ENCODE measurements at regions not wholly inside any gene's neighbourhood (a gene's known extent, or its start where the extent isn't known, plus 50 kb on each side); places are given as distances from the start of the nearest gene placed in this dataset.

DNA sequence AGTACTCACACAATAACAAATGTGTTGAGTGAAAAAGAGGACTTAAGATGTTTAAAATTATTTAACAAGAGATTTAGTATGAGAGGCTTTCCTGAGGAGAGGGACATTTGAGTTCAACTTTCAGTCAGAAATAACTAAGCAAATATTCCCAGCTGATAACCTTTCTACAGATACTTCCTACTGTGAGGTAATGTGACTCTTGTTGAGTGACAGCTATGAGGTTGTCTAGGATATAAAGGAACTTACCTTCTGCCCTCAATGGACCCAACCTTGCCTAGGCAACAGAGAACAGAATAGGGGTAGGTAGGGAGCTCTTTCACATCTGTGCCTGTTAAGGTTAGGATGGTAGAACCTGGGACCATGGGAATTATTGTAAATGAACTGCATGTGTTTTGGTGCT, 54.7 kb downstream of the GLUD2 start:
- no peak for DNase-seq

DNA sequence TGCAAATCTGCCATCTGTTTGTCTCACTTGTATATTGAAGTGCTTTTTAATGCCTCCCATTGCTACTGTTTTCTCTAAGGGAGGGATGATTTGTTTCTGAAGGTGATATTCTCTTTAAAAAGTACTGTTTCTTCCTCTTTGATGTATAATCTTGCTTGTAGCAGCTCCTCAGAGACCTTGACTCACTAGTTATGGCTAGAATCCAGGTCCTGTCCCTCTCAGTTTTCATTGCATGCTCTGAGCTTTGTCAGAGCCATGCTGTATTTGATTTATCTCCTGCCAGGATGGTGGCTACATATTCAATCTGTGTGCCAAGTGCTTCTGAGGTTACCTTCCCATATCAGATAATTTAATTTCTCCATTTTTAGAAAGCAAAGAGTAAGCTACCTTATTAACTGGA, 56.0 kb downstream of the GLUD2 start:
- DNase-seq = no peak

DNA sequence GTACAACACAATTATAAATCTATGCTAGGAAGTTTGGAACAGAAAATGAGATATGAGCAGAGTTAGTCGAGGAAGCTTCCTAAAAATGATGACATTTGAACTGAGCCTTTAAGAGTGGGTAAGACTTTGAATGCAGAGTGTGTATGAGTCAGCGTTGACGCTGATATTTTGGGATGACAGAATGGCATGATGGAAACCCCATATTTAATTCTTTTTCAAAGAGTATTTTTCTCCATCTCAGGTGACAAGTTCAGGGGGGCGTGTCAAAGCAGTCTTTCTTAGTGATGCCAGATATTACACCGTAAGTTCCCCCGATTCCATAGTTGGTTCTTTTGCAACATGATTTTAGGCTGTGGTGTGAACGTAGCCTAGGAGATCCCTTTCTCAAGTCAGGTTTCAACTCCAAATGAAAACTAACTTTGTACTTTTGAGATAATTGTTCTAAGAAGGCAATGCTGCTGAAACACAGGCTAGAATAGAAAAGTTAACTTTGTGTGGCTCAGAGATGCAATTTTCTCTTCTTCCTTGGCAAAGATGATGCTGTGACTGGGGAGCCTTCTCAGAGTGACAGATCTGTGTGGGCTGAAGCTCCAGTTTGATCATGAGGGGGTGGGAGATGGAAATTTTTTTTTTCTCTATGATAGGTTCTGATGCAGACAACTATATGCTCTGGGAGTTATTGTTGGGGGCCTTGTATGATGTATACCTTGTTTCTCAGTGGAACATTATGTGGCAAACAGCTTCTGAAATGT, 59.2 kb downstream of the GLUD2 start:
- DNase-seq = no peak

DNA sequence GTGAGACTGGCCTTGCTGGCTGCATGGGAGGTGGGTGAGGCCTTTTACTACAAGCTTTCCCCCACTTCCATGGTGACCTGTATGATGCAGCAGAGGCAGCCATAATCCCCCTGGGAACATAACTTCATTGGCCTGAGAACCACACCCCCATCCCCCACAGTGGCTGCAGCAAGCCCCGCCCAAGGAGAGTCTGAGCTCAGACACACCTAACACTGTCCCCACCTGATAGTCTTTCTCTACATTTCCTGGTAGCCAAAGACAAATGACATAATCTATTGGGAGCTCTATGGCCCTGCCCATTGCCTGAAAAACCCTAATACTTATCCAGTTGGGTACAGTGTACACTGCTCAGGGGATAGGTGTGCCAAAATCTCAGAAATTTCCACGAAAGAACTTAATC, 62.6 kb downstream of the GLUD2 start:
- DNase-seq = no peak

DNA sequence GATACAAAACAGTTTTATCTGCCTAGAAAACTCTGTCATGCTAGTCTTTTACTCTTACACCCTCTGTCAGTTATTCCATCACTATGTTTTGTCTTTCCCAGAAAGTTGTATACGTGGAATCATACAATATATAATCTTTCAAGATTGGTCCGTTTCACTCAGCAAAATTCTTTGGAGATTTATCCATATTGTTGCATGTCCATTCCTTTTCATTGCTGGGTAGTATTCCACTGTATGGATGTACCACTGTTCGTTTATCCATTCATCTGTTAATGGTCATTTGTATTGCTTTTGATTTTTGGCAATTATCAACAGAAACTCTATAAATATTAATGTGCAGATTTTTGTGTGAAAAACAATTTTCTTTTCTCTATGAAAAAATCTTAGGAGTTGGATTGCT, 63.1 kb downstream of the GLUD2 start:
- no peak for DNase-seq

DNA sequence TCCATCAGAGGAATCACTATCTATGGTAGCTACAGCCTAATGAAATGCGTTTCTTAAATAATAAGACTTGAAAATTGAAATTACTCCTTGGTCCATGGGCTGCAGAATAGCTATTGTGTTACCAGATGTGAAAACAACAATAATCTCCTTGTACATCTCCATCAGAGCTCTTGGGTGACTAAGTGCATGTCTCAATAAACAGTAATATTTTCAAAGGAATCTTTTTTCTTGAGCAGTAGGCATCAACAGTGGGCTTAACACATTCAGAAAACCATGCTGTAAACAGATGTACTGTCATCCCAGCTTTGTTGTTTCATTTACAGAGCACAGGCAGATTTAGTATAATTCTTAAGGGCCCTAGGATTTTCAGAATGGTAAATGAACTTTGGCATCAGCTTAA, 67.3 kb downstream of the GLUD2 start:
- no peak for DNase-seq

DNA sequence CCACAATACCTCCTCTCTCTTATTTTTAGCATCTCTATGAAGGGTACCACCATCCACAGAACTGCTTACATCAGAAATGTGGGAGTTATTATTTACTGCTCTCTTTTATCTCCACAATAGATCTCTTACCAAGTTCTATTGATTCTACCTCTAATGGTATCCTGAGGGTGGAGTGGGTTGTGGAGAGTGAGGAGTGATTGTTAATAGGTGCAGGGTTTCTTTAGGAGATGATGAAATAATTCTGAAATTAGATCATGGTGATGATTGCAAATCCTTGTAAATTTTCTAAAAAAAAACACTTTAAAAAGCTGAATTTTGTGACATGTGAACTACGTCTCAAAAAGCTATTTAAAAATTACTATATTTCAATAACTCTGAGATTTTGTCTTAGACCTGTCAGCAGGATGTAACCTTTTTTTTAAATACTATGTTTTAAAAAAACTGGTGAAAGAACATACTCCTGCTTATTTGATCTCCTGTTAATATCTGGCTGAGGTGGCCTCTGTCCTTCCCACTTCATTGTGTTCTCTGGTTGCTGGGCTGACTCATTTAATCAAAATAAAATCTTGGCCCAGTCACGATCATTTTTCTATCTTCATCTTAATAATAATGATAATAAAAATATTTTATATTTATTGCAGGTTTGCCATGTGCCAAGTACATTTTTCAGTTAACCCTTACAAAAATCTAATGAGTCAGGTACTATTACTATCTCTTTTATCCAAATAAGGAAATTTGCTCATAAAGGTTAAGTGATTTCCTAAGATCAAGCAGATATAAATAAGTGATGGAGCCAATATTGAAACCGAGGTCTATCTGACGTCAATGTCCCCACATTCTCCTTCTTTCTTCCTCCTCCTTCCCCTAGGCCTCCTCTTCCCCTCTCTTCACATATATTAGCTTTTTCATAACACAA, 73.5 kb downstream of the GLUD2 start:
- DNase-seq = no peak

DNA sequence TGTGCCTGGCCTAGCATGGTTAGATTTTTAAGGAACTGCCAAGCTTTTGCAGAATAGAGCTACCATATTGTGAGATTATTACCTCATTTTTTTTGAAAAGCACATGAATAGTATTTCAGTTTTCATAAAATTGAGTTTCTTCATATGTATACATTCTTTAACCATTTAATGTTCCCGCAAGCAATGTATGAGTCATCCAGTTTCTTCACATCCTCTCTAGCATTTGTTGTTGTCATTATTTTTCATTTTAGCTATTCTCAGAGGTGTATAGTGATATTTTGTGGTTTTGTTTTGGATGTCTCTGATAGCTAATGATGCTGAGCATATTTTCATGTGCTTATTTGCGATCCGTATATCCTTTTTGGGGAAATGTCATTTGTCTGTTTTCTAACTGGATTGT, 74.9 kb downstream of the GLUD2 start:
- no peak for DNase-seq

DNA sequence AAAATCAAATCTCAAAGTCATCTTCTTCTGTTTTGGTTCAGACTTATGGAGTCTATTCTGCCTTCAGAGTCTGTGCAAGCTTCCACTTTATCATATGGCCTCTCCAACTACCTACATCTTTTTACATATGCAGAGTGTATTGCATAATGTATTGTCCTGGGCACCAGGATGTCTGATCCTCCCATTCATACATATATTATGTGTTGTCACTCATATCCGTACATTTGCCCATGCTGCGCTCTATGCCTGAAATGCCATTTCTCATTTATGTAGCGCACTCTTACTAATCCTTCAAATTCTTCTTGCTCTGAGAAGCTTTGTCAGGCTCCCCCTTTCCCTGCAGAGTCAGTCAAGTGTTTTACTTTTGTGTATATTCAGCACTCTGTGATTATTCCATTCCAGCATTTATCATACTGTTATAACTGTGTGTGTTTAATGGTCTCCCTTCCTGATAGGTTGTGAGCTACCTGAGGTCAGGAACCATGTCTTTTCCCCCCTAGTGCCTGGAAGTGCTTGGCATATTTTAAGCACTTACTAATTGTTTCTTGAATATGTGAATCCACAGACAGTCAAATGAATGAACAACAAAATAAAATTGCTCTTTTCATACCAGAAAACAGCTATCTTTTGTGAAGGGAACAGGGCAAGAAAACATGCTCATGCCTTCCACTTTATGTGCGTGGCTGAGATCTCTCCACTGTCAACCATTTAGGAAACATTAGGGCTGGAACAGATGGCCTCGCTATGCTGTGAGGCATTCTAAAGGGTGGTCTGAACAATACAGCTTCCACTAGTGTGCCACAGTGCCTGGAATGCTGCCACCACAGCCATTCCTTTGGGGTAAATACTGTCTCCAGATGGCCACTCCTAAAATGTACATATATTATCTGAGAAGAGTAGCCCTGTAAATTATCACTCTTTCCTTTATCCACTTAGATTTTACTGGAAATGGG, 81.8 kb downstream of the GLUD2 start:
- DNase-seq = no peak

DNA sequence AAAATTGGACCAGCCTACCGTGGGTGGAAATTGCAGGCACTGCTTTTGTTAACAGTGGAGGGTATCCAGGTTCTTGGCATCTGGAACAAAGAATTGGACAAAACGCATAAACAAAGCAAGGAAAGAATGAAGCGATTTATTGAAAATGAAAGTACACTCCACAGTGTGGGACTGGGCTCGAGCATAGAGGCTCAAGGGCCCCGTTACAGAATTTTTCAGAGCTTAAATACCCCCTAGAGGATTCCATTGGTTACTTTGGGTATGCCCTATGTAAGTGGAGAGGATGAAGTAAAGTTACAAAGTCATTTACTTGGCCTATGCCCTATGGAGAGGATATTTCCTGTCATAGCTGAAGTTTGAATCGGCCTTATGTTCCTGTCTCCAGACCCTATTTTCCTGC, 85.3 kb downstream of the GLUD2 start:
- DNase-seq = no peak

DNA sequence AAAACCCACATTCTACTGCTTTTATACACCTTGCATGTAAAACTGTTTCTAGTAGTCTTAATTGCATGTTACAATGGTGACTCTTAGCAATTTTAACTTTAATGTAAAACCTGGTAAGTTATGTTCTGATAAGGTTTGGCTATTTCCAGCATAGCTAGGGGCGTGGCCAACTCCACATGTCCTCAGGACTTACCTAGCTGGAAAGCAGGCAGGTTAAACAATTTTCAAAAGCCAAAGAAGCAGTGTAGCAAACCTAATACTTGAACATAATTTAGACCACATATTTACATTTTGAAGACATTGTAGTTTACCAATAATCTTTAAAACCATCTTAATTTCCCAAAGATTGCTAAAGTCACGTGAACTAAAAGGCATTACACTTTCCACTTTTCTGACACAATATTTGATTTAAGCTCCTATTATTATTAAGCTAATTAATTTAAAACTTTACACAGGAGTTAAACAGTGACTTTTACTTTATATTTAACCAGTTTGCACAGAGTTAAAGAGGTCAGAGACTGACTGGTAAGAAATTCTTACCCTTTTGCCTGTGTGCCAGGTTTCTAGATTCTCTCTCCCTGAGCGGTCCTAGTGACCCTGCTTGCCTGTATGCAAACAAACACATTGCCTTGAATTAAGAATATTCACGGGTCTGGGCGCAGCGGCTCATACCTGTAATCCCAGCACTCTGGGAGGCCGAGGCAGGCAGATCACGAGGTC, 88.2 kb downstream of the GLUD2 start:
- DNase-seq = no peak

DNA sequence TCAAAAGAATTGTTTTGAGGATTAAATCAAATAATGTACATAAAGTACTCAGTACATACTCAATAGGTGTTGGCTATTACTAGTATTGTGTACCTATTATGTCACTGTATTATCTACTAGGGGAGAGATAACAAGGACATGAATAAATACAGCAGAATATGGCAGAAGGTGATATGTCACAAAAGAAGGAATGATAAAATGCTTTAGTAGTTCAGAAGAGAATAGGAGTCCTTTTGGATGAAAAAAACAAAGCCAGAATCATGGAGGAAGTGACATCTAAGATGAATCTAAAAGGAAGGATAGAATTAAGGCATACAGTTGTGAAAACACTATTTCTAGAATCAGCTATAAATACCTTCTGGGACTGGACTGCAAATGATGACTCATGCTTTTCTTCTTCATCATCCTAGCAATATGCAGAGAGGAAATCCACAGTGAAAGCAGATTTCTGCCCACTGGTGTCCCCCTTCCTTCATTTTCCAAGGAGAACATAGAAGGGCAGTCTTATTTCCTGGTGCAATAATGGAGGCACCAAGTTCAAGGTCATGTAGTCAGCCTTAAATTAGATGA, 98.7 kb downstream of the GLUD2 start:
- no peak for DNase-seq

DNA sequence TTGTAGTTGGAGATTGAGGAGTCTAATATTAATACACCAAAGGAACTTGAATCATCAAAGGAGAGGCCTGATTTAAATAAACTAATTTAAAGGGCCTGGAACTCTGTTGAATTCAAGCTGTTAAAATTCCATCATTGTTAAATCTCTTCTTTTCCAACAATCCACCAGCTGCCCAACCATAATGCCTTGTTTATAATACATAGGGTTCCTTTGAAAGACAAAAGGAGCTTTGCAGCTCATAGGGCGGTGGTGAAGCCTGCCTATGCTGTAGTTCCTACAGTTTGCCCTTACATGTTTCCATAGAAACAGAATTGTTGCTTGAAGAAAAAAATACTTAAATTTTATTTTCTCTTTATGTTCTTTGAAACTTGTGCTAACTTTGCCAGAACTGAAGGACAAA, 102.8 kb downstream of the GLUD2 start:
- no peak for DNase-seq

DNA sequence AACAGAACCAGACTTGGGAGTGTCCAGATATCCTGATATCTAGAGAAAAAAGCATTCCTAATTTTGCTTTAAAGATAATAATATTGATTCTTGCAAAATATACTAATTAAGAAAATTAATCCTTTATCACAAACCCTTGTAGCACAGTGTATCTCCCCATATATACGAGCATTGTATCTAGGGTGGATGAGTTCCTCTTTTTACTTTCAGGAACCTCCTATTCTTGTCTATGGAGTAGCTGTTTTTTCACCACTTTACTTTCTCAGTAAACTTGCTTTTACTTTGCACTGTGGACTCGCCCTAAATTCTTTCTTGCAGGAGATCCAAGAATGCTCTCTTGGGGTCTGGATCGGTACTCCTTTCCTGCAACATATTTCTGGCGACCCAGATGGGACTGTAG, 103.9 kb downstream of the GLUD2 start:
- no peak for DNase-seq

DNA sequence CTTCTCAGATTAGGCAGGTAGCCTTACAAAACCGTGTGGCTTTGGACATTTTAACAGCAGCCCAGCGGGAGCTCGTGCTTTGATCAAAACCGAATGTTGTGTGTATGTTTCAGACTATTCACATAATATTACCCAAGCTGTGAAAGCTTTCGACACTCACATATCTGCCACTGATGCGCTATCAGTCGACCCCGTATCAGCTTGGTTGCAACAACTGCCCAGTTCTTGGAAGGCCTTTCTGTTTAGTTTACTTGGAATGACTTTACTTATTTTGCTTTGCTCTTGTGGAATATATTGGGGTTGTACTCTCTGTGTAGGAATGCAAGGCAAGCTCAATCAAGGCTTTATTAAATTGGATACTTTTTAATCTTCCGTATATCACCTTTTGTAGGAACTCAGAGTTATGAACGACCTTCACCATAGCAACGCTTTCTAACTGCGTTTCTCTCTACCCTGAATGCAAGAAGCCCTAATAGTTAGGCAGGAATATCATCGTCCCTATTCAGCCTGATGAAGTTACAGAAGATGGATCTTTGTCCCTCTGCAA, 107.5 kb downstream of the GLUD2 start:
- no peak for DNase-seq

DNA sequence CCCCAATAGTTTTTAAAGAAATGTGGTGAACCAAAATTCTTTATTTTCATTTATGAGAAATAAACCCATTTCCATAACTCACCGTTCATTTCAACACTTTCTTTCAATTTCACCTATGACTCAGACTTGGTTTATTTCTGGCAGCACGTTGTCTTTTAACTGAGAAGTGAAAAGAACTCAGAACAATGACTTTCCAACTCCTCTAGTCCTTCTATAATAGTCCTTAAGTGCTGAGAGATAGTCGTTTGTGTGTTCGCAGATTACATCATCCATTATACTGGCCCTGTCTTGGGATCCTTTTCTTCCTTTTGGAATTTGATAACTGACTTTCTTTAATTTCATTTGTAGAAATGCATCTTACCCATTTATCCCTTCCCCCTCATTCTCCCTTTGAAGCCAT, 113.6 kb downstream of the GLUD2 start:
- DNase-seq = no peak

DNA sequence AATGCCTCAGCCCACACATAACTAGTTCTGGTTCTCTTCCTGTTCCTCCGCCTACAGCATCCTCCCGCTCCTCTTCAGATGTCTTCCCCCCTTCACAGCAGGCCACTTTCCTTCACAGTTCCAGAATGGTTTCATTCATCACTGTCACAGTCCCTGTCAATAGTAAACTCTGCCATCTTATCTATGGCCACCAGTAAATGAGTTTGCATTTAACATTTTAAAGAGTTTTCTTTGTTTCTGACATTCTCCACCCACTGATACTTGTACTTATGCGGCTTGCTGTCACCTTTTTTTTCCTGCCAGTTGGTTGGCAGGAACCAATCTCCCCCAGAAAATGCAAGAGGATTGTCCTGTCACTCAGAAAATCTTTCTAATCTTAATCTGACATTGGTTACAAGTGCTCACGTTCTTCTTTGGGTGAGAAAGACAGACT, 114.1 kb downstream of the GLUD2 start:
- DNase-seq = no peak

DNA sequence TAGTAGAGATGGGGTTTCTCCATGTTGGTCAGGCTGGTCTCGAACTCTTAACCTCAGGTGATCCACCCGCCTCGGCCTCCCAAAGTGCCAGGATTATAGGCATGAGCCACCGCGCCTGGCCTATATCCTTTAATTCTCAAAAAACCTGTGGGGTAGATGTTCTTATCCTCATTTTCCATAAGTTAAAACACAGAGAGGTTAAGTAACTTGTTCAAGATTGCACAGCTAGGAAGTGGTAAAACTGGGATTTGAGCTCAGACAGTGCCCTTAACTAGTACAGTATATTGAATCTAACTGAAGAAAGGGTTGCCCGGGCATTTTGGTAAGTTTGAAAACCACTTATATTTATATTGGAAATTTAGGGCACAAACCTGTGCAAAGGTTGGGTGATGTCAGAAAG, 116.0 kb downstream of the GLUD2 start:
- no peak for DNase-seq

DNA sequence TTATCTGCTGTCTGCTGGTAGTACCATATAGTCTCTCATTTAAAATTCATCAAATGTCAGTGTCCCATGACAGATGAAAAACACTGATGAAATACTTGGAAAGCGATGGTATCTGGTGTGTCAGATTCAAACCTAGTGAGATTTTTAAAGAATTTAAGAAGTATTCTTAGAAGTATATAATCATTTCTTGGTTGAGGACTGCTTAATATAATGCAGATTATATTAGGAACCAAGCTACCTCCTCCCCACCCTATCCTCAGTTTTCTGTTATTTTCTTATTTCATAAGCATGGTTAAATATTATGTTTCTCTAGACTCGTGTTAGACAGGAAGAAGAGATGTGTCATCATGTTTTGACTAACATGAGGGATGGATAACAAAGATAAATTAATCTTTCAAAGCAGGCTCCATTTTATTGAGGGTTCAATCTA, 118.5 kb downstream of the GLUD2 start:
- DNase-seq = no peak

DNA sequence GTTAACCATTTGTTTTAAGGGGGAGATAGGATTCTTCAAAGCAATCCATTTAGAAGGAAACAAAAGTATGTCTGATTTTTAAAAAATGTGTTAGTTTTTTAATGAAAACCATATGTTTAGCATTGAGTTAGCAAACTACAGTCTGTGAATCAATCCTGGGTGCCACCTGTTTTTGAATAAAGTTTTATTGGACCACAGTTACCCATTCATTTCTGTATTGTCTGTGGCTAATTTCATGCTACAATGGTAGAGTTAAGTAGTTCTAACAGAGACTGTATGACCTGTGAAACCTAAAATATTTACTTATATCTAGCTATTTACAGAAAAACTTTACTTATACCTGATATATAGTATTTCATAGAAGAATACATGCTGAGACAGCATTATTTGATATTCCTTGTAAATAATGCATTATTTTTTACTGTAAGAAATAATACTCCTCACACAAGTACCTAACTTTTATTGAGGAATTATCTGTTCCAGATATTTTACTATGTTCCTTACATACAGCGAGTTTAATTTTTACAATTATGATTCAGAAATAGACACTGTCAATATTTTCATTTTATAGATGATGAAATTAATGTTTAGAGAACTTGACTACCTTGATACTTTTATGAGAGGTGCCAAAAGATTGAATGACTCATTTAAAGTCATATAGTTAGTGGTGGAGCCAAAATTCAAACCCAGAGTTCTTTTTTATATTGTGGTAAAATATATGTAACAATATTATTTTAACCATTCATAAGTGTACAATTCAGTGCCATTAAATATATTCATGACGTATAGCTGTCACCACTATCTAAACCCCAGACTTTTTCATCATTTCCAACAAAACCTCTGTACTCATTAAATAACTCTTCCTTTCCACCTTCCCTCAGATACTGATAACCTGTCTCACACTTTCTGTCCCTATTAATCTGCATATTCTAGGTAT, 122.0 kb downstream of the GLUD2 start:
- no peak for DNase-seq

DNA sequence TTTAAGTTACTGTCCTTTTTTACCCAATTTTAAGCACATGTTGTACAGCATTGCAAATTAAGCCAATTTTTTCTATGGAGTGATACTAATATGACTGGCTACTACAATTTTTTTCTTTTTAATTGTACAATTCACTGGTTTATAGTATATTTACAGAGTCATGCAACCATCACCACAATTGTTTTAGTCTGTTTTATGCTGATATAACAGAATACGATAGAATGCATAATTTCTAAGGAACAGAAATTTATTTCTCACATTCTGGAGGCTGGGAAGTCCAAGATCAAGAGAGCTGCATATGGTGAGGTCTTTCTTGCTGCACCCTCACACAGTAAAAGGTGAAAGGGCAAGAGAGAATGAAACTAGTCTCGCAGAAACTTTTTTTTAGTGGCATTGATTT, 125.3 kb downstream of the GLUD2 start:
- no peak for DNase-seq
